ENCODE measurements at regions not wholly inside any gene's neighbourhood (a gene's known extent, or its start where the extent isn't known, plus 50 kb on each side); places are given as distances from the start of the nearest gene placed in this dataset.
"Not testable (repeated sequence)": the region's sequence is repeated elsewhere in the genome, so short reads cannot be mapped to it uniquely, and the experiment has no call there.

GRCh38 chr18:30676053-30676480 is 366.5 kb downstream of the DSC3 start:
- TF ChIP-seq, protein P1, sequence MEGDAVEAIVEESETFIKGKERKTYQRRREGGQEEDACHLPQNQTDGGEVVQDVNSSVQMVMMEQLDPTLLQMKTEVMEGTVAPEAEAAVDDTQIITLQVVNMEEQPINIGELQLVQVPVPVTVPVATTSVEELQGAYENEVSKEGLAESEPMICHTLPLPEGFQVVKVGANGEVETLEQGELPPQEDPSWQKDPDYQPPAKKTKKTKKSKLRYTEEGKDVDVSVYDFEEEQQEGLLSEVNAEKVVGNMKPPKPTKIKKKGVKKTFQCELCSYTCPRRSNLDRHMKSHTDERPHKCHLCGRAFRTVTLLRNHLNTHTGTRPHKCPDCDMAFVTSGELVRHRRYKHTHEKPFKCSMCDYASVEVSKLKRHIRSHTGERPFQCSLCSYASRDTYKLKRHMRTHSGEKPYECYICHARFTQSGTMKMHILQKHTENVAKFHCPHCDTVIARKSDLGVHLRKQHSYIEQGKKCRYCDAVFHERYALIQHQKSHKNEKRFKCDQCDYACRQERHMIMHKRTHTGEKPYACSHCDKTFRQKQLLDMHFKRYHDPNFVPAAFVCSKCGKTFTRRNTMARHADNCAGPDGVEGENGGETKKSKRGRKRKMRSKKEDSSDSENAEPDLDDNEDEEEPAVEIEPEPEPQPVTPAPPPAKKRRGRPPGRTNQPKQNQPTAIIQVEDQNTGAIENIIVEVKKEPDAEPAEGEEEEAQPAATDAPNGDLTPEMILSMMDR (IDR thresholded peaks at IDR 0.05; ENCODE audit: low read depth, low read length): no peak
- no peak for DNase-seq (ENCODE audit: extremely low read depth, low read depth)

- TF ChIP-seq, protein P1 (IDR thresholded peaks at IDR 0.05; ENCODE audit: low read depth, low read length): no peak
- DNase-seq (ENCODE audit: extremely low read depth, low read depth): no peak
These were observed 367.0 kb downstream of the DSC3 start for GRCh38 chr18:30675493-30675892.

DNA sequence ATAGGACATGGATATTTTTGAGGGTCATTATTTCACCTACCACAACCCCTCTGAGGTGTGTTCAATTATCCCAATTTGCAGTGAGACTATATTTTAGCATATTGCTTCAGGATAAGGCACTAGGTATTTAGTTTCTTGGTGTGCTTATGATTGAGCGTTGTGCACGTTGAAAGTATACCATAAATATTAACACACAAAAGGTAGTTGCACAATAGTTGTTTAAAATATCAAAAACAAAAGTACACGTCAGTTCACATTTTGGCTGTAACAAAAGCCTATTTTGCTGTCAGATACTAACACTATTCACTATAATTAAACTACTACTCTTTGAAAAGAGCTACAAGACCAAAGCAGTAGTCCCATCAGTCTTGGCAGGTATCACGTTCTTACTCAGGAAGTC is 367.5 kb downstream of the DSC3 start:
- TF ChIP-seq, protein P1 (IDR thresholded peaks at IDR 0.05; ENCODE audit: low read depth, low read length): no peak
- no peak for DNase-seq (ENCODE audit: extremely low read depth, low read depth)

DNA sequence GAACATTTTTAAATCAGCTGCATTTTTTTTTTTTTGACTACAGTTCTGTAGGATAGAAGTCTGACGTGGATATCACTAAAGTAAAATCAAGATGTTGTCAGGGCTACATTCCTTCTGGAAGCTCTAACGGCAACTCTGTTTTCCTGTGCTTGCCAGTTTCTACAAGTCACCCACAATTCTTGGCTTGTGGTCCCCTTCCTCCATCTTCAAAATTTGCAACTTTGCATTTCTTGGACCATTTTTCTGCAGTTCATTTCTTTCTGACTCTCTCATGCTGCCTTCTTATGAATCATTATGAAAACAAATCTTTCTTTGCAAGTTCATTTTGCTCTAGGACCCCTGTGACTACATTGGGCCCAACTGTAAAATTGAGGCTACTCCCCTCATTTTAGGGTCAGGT is 367.9 kb downstream of the DSC3 start:
- no peak for DNase-seq (ENCODE audit: extremely low read depth, low read depth)
- TF ChIP-seq, protein P1 (IDR thresholded peaks at IDR 0.05; ENCODE audit: low read depth, low read length): no peak

- DNase-seq (ENCODE audit: extremely low read depth, low read depth): not testable (repeated sequence)
These were observed 370.1 kb downstream of the DSC3 start for GRCh38 chr18:30672439-30672838.

DNA sequence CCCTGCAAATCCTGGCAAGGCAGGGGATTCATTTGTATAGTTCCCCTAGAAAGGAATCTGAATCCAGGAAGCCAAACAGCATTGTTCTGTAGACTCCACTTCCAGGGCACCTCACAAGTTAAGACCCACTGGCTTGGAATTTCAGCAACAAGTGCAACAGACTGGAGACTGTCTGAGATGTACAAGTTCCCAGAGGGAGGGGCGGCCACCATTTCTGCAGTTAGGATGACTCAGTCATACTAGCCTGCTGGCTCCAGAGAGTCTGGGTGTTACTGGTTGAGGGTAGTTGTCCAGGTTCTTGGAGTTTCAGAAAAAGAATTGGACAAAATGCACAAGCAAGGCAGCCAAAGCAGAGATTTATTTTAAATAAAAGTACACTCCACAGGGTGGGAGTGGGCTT is 384.2 kb downstream of the DSC3 start:
- TF ChIP-seq, protein P1 (IDR thresholded peaks at IDR 0.05; ENCODE audit: low read depth, low read length): no peak
- DNase-seq (ENCODE audit: extremely low read depth, low read depth): no peak

DNA sequence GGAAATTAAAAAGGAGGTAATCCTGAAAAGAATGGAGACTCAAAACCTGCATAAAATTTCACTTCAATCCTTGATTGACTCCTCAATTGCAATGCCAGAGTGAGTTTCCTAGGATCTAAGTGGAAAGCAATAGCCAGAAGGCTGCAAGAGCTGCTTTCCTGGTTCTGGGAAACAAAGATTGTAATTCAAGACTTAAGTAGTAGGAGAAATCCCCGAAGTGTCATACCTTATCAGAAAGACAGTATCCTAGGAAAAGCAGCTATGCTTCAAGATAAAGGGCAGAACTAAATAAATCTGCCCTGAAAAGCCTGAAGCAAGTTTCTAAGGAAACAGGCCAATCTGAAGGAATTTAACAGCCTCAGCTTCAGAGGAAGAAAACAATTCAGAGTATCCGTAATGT is 390.2 kb downstream of the DSC3 start:
- DNase-seq (ENCODE audit: extremely low read depth, low read depth): no peak
- TF ChIP-seq, protein P1 (IDR thresholded peaks at IDR 0.05; ENCODE audit: low read depth, low read length): no peak

DNA sequence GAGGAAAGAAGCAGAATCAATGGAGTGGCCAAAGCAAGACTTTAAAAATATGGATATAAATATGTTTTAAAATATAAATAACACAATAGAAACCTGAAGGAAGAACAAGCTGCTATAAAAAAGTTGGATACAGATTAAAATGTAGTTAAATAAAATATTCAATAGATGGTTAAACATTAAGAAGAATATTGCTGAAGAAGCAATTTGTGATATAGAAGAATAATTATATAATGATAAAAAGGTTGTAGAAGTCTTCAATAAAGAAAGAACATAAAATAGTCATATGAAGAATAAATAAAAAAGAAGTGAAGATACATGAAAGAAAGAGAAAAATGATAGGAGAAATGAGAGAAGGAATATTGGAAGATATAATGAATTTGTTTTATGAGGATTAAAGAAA is 392.0 kb downstream of the DSC3 start:
- no peak for DNase-seq (ENCODE audit: extremely low read depth, low read depth)
- TF ChIP-seq, protein P1 (IDR thresholded peaks at IDR 0.05; ENCODE audit: low read depth, low read length): no peak
